Central memory CD8-positive, alpha-beta T cell (primary cell): ENCODE measurements at regions not wholly inside any gene's neighbourhood (a gene's known extent, or its start where the extent isn't known, plus 50 kb on each side); places are given as distances from the start of the nearest gene placed in this dataset.

Experiments
- ATAC-seq: fragments of 150-1000 bp; cut with Tn5 transposase; replicated peaks from 2 replicates; pipeline ENCODE4 v1.10.0; 2022; ENCODE audit warnings: mild to moderate bottlenecking, moderate FRiP score, moderate number of reproducible peaks; ENCODE audit not compliant: poor library complexity, severe bottlenecking; ENCODE audit errors: extremely low read depth
- DNase-seq, 2 donors: peaks; one replicate each; pipeline ENCODE4 v3.0.0; 2021; ENCODE audit warnings: low spot score in 2 of 2
- H3K27ac Mint-ChIP-seq: one replicate; pipeline ENCODE4 v1.8.0; 2022; ENCODE audit warnings: low read depth, mild to moderate bottlenecking, moderate library complexity, mixed read lengths
- H3K27me3 Mint-ChIP-seq: one replicate; pipeline ENCODE4 v1.8.0; 2022; ENCODE audit warnings: mixed read lengths
- H3K36me3 Mint-ChIP-seq: one replicate; pipeline ENCODE4 v1.8.0; 2022; ENCODE audit warnings: mild to moderate bottlenecking, moderate library complexity, mixed read lengths; ENCODE audit not compliant: insufficient read depth
- H3K4me1 Mint-ChIP-seq: one replicate; pipeline ENCODE4 v1.8.0; 2022; ENCODE audit warnings: mixed read lengths
- H3K4me3 Mint-ChIP-seq: one replicate; pipeline ENCODE4 v1.8.0; 2022; ENCODE audit warnings: mild to moderate bottlenecking, moderate library complexity, mixed read lengths
- H3K9me3 Mint-ChIP-seq: one replicate; pipeline ENCODE4 v1.8.0; 2022; ENCODE audit warnings: mixed read lengths

- Mint-ChIP-seq H3K27me3 (no peaks in the 10 kb centered on the region), H3K27ac (no peak overlapping the region), H3K4me3 (no peak overlapping the region), H3K36me3 (peaks cover 2% of the 10 kb centered on the region), H3K9me3 (no peaks in the 10 kb centered on the region), H3K4me1 (peaks cover 6% of the 10 kb centered on the region)
- DNase-seq (no peak), ATAC-seq (no peak)
These were observed 247.6 kb upstream of the TSHZ2 start for GRCh38 chr20:52724541-52724940.

- Mint-ChIP-seq H3K9me3 (no peaks in the 10 kb centered on the region), H3K27me3 (no peaks in the 10 kb centered on the region), H3K36me3 (peaks cover 2% of the 10 kb centered on the region), H3K4me1 (peaks cover 6% of the 10 kb centered on the region), H3K4me3 (no peak overlapping the region), H3K27ac (no peak overlapping the region)
- ATAC-seq (no peak), DNase-seq (no peak)
These were observed 249.1 kb upstream of the TSHZ2 start for GRCh38 chr20:52722926-52723688.

DNA sequence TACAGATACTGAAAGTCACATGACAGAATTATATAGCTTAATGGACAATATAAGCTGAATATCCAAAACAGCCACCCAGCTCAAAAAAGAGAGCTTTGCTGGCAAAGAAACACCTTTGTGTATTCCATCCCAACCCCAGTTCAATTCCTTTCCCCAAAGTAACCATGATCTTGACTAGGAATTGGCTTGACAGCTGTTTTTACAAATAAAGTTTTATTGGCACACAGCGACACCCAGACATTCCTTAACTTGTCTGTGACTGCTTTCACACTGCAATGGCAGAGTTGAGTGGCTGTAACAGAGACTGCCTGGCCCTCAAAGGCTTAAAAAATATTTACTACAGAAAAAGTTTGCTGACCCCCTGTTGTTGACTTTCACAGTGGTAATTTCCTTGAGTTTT lies 264.0 kb upstream of the TSHZ2 start:
- no peak overlapping the region for H3K4me3 Mint-ChIP-seq
- DNase-seq: no peak
- no peaks in the 10 kb centered on the region for H3K4me1 Mint-ChIP-seq
- H3K27me3 Mint-ChIP-seq: peaks cover 12% of the 10 kb centered on the region
- H3K9me3 Mint-ChIP-seq: no peaks in the 10 kb centered on the region
- no peaks in the 10 kb centered on the region for H3K36me3 Mint-ChIP-seq
- ATAC-seq: no peak
- H3K27ac Mint-ChIP-seq: no peak overlapping the region

DNA sequence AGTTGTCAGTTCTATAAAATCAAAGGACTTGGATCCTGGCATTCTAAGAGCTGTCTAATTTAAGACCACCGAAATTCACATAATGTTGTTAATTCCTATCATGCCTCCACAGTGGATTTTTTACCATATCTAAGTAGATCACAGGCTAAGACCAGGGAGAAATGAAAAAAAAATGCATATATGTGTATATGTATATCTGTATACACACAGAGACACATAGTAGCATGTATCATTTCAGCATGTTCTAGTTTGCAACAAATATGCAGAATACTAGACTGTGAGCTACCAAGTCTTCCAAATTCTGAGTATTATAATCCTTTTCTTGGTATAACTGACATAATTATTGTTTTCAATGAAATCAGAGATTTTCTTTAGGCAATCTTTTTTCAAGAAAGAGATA lies 267.6 kb upstream of the TSHZ2 start:
- Mint-ChIP-seq H3K27ac (no peak overlapping the region), H3K4me1 (no peaks in the 10 kb centered on the region), H3K36me3 (no peaks in the 10 kb centered on the region), H3K4me3 (no peak overlapping the region), H3K9me3 (no peaks in the 10 kb centered on the region), H3K27me3 (peaks cover 16% of the 10 kb centered on the region)
- ATAC-seq (no peak), DNase-seq (no peak)

DNA sequence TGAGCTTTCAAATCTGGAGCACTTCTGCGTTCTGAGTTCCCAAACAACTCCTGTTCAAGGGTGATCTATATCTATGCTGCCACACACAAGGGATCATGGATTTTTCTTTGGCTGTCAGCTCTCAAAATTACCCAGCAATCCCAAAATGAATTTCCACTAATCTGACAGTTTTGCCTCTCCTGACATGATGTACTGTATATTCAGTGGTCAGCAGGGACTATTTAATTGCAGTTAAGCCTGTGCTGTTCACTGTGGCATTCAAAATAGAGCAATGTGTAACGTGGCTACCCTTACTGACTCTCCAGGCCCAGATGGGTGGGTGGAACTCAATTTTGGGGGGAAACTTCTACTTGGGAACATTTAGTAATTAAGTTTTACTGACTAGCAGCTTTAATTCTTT lies 283.8 kb upstream of the TSHZ2 start:
- H3K4me3 Mint-ChIP-seq: no peak overlapping the region
- no peak overlapping the region for H3K27ac Mint-ChIP-seq
- DNase-seq (no peak), ATAC-seq (no peak)
- H3K9me3 Mint-ChIP-seq: no peaks in the 10 kb centered on the region
- H3K27me3 Mint-ChIP-seq: peaks cover 25% of the 10 kb centered on the region
- no peaks in the 10 kb centered on the region for H3K36me3 Mint-ChIP-seq
- no peaks in the 10 kb centered on the region for H3K4me1 Mint-ChIP-seq

GRCh38 chr20:52684905-52685304 lies 287.3 kb upstream of the TSHZ2 start:
- H3K4me3 Mint-ChIP-seq: no peak overlapping the region
- ATAC-seq: no peak

DNA sequence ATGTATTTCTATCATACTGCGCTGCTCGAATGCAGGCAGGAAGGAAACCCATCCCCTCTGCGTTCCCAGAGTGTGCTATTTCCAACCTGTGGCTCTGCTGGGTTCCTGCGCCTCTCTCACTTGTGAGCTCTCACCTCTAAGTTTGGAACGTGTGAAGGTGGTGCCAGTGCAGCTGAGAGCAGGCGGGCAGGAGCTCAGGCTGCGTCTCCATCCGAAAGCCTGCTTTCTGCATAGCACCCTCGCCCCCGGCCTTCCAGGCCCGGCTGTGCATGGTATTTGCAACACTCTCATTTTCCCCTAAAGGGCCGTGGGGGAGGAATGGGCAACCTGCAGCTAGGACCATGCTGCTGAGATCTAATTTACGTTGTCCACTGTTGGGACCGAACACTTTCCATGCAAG lies 288.0 kb upstream of the TSHZ2 start:
- no peak overlapping the region for H3K27ac Mint-ChIP-seq
- H3K27me3 Mint-ChIP-seq: peaks cover 37% of the 10 kb centered on the region
- H3K4me3 Mint-ChIP-seq: no peak overlapping the region
- H3K36me3 Mint-ChIP-seq: no peaks in the 10 kb centered on the region
- no peaks in the 10 kb centered on the region for H3K4me1 Mint-ChIP-seq
- DNase-seq: no peak
- no peak for ATAC-seq
- no peaks in the 10 kb centered on the region for H3K9me3 Mint-ChIP-seq

More at GRCh38 chr20:52684905-52685304, 287.3 kb upstream of the TSHZ2 start:
- no peaks in the 10 kb centered on the region for H3K9me3 Mint-ChIP-seq
- H3K4me1 Mint-ChIP-seq: no peaks in the 10 kb centered on the region
- no peaks in the 10 kb centered on the region for H3K36me3 Mint-ChIP-seq
- no peak overlapping the region for H3K27ac Mint-ChIP-seq
- peaks cover 34% of the 10 kb centered on the region for H3K27me3 Mint-ChIP-seq
- no peak for DNase-seq

DNA sequence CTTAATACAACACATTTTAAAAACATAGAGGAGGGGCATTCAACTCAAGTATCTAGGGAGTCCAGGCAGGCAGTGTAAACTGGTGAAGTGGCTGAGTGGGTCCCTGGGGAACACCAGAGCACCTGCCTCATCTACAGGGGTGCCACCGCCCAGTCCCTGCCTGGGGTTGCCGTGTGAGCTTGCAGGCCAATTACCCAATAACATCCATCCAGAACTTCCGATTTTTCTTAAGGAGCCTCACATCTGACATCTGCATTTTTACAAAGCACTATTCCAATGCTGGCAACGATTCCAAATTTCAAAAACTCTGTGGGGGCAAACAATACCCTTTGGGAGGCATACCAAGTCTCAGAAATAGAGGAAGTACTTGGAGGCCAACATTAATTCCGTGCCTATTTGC lies 288.4 kb upstream of the TSHZ2 start:
- Mint-ChIP-seq H3K27ac (no peak overlapping the region), H3K36me3 (no peaks in the 10 kb centered on the region), H3K4me3 (no peak overlapping the region), H3K4me1 (no peaks in the 10 kb centered on the region), H3K27me3 (peaks cover 41% of the 10 kb centered on the region), H3K9me3 (no peaks in the 10 kb centered on the region)
- DNase-seq (no peak), ATAC-seq (no peak)

DNA sequence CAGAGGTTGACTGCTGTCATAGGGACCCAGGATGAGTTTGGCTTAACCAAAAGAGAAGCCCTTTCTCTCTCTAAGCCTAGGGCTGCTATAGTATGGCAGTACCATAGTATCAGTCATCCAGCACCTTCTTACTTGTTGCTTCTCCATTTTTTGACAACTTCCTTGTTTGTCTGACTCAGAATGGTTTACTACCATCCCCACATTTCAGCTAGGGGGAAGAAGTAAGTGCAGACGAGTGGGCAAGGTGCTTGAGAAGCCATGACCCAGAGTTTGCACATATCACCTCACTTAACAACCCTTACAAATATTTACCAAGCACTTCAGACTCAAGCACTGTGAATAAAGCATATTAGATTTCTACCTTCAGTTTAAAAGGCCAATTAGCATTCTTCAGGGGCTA lies 289.9 kb upstream of the TSHZ2 start:
- ATAC-seq: no peak
- H3K36me3 Mint-ChIP-seq: no peaks in the 10 kb centered on the region

GRCh38 chr20:52681288-52681687 lies 290.9 kb upstream of the TSHZ2 start:
- H3K27ac Mint-ChIP-seq: no peak overlapping the region
- H3K9me3 Mint-ChIP-seq: no peaks in the 10 kb centered on the region
- no peak for DNase-seq
- H3K4me3 Mint-ChIP-seq: no peak overlapping the region
- peaks cover 62% of the 10 kb centered on the region for H3K27me3 Mint-ChIP-seq
- H3K4me1 Mint-ChIP-seq: no peaks in the 10 kb centered on the region
- ATAC-seq: no peak
- H3K36me3 Mint-ChIP-seq: no peaks in the 10 kb centered on the region

More for the DNA sequence above, 289.9 kb upstream of the TSHZ2 start:
- Mint-ChIP-seq H3K27ac (no peak overlapping the region), H3K4me3 (no peak overlapping the region), H3K4me1 (no peaks in the 10 kb centered on the region), H3K9me3 (no peaks in the 10 kb centered on the region), H3K27me3 (peaks cover 52% of the 10 kb centered on the region)
- DNase-seq: no peak

DNA sequence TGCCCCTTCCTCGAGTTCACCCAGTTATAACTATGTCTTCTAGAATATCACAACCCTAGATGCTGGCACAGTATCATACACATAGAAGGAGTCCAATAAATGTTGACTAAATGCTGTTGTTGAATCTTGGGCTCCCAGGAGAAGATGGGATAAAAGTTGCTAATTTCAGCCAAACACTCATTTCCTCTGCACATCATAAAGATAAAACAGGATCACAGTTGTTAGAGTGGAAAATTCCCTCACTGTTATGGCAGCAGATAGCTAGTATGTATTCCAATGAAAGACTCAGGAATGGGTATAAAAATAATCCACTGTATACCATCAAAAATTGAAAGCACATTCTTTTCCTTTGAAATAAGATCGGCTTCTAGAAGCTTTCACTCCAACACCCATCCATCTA lies 294.9 kb upstream of the TSHZ2 start:
- DNase-seq (no peak), ATAC-seq (no peak)
- Mint-ChIP-seq H3K27ac (no peak overlapping the region), H3K36me3 (no peaks in the 10 kb centered on the region), H3K9me3 (no peaks in the 10 kb centered on the region), H3K4me3 (no peak overlapping the region), H3K27me3 (peaks cover 39% of the 10 kb centered on the region), H3K4me1 (no peaks in the 10 kb centered on the region)

DNA sequence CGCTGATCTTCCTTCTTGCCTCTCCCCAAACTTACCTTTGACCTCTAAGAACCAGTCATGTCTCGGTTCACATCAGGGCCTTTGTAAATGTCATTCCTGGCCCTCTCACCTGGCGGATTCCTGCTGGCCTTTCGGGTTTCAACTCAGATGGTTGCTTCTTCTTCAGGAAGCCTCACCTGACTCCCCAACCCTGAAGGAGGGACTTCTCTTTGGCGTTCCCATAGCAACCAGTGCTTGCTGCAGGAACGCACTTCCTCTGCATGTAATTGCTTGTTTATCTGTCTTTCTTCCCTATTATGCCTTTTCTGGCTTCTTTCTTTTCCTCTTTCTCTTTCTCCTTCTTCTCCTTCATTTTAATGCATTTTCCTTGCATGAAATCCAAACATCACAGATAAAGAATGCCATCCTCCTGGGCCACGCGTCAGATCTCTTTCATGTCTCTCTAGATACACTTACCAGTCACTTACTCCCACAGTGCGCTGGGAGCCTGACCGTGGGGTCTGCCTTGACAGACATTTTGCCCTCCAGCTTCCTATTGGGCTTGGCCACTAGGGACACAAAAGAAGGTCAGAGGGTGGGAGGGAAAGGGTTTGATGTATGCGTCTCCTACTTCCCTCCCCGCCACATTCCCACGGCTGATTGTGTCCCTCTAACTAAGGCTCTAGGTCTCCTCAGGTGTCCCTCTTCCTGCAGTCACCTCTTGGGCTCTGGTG lies 295.7 kb upstream of the TSHZ2 start:
- Mint-ChIP-seq H3K36me3 (peaks cover 2% of the 10 kb centered on the region), H3K27me3 (peaks cover 38% of the 10 kb centered on the region), H3K27ac (no peak overlapping the region), H3K4me1 (no peaks in the 10 kb centered on the region), H3K9me3 (no peaks in the 10 kb centered on the region), H3K4me3 (no peak overlapping the region)
- ATAC-seq: no peak
- DNase-seq: no peak

DNA sequence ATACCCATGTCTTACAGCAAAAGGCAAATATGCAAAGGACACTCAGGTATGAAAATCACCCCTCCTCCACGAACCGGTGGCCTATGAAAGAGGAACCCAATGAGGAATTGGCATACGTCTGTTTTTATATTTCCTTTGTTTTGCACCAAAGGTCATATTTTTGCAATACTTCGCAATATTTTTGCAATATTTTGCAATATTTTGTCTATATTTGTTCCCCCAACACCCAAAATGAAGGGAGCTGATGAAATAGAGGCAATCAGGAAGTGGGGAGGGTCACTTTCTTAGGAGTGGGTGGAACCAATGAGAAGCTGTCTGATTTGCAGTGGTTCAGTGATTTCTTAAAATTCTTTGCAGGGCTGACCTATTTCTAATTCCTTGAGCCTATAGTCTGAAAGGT lies 296.8 kb upstream of the TSHZ2 start:
- H3K27ac Mint-ChIP-seq: no peak overlapping the region
- ATAC-seq: no peak
- H3K4me1 Mint-ChIP-seq: no peaks in the 10 kb centered on the region
- H3K4me3 Mint-ChIP-seq: no peak overlapping the region
- DNase-seq: no peak
- no peaks in the 10 kb centered on the region for H3K9me3 Mint-ChIP-seq
- peaks cover 46% of the 10 kb centered on the region for H3K27me3 Mint-ChIP-seq
- H3K36me3 Mint-ChIP-seq: peaks cover 2% of the 10 kb centered on the region
